BE2C (cell line): ENCODE measurements at regions not wholly inside any gene's neighbourhood (a gene's known extent, or its start where the extent isn't known, plus 50 kb on each side); places are given as distances from the start of the nearest gene placed in this dataset.

Experiments used
- DNase-seq: peaks from one replicate; pipeline ENCODE4 v3.0.0-alpha.2; 2020
- H3K27me3 ChIP-seq: fragments of 250-450 bp; sonication (Bioruptor Pico); 2 replicates; pipeline ENCODE4 v1.5.1; 2020; ENCODE audit warnings: mild to moderate bottlenecking
- H3K36me3 ChIP-seq: fragments of 250-450 bp; sonication (Bioruptor Pico); 2 replicates; pipeline ENCODE4 v1.5.1; 2020; ENCODE audit warnings: mild to moderate bottlenecking
- H3K4me1 ChIP-seq: fragments of 250-450 bp; sonication (Bioruptor Pico); 2 replicates; pipeline ENCODE4 v1.5.1; 2020
- H3K4me3 ChIP-seq: 2 replicates; pipeline ENCODE4 v1.5.1; 2011; ENCODE audit warnings: low read depth, low read length
- H3K9me3 ChIP-seq: fragments of 250-450 bp; sonication (Bioruptor Pico); 2 replicates; pipeline ENCODE4 v1.5.1; 2020
- TF ChIP-seq, protein P1 (sequence below): IDR thresholded peaks from 2 replicates; pipeline ENCODE4 v1.5.1; 2012; ENCODE audit warnings: mild to moderate bottlenecking, low read depth, low read length

GRCh38 chr6:137705160-137706082, 161.6 kb upstream of the TNFAIP3 start:
- Histone ChIP-seq H3K4me3 (no peak overlapping the region), H3K4me1 (no peaks in the 10 kb centered on the region)
- peak; percentile 45 for DNase-seq

GRCh38 chr6:137706083-137706750, 160.8 kb upstream of the TNFAIP3 start:
- Histone ChIP-seq H3K27me3 (peaks cover 3% of the 10 kb centered on the region; the same call in 1 of the 2 replicates), H3K9me3 (no peaks in the 10 kb centered on the region), H3K4me1 (no peaks in the 10 kb centered on the region), H3K36me3 (no peaks in the 10 kb centered on the region), H3K4me3 (no peak overlapping the region)
- TF ChIP-seq, protein P1, sequence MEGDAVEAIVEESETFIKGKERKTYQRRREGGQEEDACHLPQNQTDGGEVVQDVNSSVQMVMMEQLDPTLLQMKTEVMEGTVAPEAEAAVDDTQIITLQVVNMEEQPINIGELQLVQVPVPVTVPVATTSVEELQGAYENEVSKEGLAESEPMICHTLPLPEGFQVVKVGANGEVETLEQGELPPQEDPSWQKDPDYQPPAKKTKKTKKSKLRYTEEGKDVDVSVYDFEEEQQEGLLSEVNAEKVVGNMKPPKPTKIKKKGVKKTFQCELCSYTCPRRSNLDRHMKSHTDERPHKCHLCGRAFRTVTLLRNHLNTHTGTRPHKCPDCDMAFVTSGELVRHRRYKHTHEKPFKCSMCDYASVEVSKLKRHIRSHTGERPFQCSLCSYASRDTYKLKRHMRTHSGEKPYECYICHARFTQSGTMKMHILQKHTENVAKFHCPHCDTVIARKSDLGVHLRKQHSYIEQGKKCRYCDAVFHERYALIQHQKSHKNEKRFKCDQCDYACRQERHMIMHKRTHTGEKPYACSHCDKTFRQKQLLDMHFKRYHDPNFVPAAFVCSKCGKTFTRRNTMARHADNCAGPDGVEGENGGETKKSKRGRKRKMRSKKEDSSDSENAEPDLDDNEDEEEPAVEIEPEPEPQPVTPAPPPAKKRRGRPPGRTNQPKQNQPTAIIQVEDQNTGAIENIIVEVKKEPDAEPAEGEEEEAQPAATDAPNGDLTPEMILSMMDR: no peak
- DNase-seq: no peak

More at GRCh38 chr6:137705160-137706082, 161.6 kb upstream of the TNFAIP3 start:
- TF ChIP-seq, protein P1: peak; percentile 76
- Histone ChIP-seq H3K27me3 (peaks cover 3% of the 10 kb centered on the region; the same call in 1 of the 2 replicates), H3K9me3 (no peaks in the 10 kb centered on the region), H3K36me3 (no peaks in the 10 kb centered on the region)

GRCh38 chr6:137707038-137707589, 159.9 kb upstream of the TNFAIP3 start:
- Histone ChIP-seq H3K27me3 (no peaks in the 10 kb centered on the region; the same call in 1 of the 2 replicates), H3K4me1 (no peaks in the 10 kb centered on the region), H3K9me3 (no peaks in the 10 kb centered on the region), H3K4me3 (no peak overlapping the region), H3K36me3 (no peaks in the 10 kb centered on the region)
- DNase-seq: no peak
- TF ChIP-seq, protein P1: no peak

- Histone ChIP-seq H3K36me3 (no peaks in the 10 kb centered on the region), H3K4me3 (no peak overlapping the region), H3K4me1 (no peaks in the 10 kb centered on the region), H3K9me3 (no peaks in the 10 kb centered on the region), H3K27me3 (peaks cover 4% of the 10 kb centered on the region)
- TF ChIP-seq, protein P1: peak; percentile 75
- DNase-seq: peak; percentile 47
Observed at GRCh38 chr6:137707590-137708360, 159.3 kb upstream of the TNFAIP3 start.

DNA sequence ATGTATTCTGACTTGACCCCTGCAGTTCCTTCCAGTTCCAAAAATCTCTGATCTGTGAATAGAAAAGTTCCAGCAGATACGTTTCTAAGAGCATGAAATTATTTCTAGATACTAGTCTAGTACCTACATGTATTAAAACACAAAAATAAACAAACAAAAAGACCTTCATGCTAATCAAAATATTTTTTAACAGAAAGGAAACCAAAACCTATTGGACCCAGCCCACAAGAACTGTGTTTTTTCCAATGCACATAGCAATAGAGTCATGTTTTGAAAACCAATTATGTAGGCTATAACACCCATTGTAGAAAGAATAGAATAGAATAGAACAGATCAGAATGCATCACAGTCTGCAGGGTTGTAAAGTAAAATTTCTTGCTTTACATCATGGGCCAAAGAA, 158.6 kb upstream of the TNFAIP3 start:
- TF ChIP-seq, protein P1: no peak
- Histone ChIP-seq H3K4me3 (no peak overlapping the region), H3K4me1 (no peaks in the 10 kb centered on the region), H3K9me3 (no peaks in the 10 kb centered on the region), H3K36me3 (no peaks in the 10 kb centered on the region), H3K27me3 (peaks cover 6% of the 10 kb centered on the region)
- DNase-seq: no peak
